ENCODE measurements at regions not wholly inside any gene's neighbourhood (a gene's known extent, or its start where the extent isn't known, plus 50 kb on each side); places are given as distances from the start of the nearest gene placed in this dataset.

DNA sequence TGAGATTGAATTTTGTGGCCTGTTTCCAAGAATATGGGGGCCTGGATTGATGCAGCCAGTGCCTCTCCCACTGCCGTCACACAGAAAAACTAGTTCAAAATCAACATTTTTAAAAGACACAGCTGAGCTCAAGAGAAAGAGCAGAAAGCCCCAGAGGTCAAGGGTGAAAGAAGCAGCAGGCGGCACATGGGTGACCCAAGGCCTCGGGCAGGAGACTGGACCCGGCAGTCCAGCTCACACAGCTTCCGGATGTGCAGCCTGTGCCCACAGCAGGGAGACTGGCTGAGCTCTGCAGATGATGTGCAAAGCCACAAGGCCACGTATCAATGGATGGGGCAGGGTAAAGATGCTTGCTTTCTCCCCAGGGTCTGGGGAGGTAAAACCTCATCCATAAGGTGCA, 50.4 kb upstream of the RNF32 start:
- H3K36me3 ChIP-seq (replicated peaks), result no peaks in the 10 kb centered on the region
- no peak for DNase-seq (ENCODE audit: low spot score in 2 of 2)
- in situ Hi-C loops (cut with MboI; ENCODE audit: low sequenced_read_pairs), result no loop called here
- no peaks in the 10 kb centered on the region for H3K4me1 ChIP-seq
- no peak overlapping the region for H3K4me3 ChIP-seq
- no peaks in the 10 kb centered on the region for H3K9me3 ChIP-seq
- H3K27me3 ChIP-seq (ENCODE audit: low read depth), result no peaks in the 10 kb centered on the region

- no peaks in the 10 kb centered on the region for H3K36me3 ChIP-seq (replicated peaks)
- H3K9me3 ChIP-seq, result no peaks in the 10 kb centered on the region
- H3K4me3 ChIP-seq, result no peak overlapping the region
- no peaks in the 10 kb centered on the region for H3K4me1 ChIP-seq
- in situ Hi-C loops (cut with MboI; ENCODE audit: low sequenced_read_pairs), result no loop called here
- no peaks in the 10 kb centered on the region for H3K27me3 ChIP-seq (ENCODE audit: low read depth)
- DNase-seq (ENCODE audit: low spot score in 2 of 2), result no peak
Observed at GRCh38 chr7:156589808-156590207, 50.8 kb upstream of the RNF32 start.

DNA sequence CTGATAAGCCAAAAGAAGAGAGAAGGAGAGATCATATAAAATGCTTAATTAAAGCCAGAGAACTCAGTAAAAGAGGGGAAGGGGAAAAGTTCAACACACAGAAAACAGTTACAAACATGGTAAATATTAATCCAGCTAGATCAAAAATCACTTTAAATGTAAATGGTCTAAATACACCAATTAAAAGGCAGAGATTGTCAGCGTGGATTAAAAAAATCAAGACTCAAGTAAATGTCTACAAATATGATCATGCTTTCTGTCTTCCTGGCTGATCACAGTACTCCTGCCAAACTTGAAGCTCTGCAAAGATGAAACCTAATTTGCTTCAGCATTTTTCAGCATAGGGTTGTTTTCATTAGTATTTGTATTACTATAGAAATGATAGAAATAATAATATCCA, 54.6 kb upstream of the RNF32 start:
- Histone ChIP-seq H3K9me3 (no peaks in the 10 kb centered on the region), H3K4me1 (no peaks in the 10 kb centered on the region), H3K36me3 (replicated peaks) (no peaks in the 10 kb centered on the region), H3K4me3 (no peak overlapping the region), H3K27me3 (ENCODE audit: low read depth) (no peaks in the 10 kb centered on the region)
- no peak for DNase-seq (ENCODE audit: low spot score in 2 of 2)
- in situ Hi-C loops (cut with MboI; ENCODE audit: low sequenced_read_pairs), result no loop called here

DNA sequence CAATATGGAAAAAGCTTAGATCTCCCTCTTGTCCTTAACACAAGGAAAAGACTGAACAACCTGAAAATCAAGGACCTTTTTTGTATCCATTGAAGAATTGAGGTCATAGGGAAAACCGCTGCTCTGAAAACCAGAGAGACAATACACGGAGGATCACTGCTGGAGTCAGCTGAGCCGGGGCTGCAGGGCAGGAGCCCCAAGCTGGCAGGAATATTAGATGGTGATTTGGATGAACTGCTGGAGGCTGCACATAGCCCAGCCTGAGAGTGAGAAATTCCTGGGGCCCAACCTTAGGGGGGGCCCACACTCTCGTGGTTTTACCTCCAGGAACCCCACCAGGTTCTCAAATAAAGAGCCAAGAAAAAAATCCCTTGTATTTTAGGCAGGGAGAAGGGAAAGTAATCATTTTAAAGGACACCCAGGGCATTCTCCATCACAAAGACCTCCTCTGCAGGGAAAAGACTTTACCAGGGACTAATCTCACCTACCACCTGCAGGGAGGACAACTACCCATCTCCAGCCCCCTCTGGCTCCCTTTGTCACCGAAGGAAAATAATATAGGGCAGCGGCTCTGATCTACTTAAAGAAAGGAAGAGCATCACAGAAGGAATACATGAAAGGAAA, 55.4 kb upstream of the RNF32 start:
- Histone ChIP-seq H3K36me3 (replicated peaks) (no peaks in the 10 kb centered on the region), H3K27me3 (ENCODE audit: low read depth) (no peaks in the 10 kb centered on the region), H3K4me1 (no peaks in the 10 kb centered on the region), H3K4me3 (no peak overlapping the region), H3K9me3 (no peaks in the 10 kb centered on the region)
- in situ Hi-C loops (cut with MboI; ENCODE audit: low sequenced_read_pairs), result no loop called here
- no peak for DNase-seq (ENCODE audit: low spot score in 2 of 2)

DNA sequence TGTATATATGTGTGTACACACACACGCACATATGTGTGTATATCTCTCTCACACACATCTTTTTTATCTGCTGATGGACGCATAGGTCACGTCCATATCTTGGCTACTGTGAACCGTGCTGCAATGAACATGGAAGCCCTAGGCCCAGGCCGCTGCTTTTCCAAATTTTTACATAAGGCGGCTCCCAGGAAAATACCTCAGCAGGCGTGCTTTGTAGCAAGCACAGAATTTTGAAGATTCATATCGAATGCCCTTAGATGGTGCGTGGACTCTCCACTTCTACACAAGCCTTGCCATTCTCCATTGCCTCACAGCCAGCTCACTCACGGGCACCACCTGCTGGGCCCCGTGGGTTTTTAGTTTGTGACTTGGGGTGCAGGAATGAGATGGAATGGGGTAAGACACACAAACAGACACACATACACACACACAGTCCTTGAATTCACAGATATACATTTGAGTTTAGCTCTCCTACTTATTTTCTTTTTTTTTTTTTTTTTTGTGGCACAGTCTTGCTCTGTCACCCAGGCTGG, 57.9 kb upstream of the RNF32 start:
- Histone ChIP-seq H3K4me1 (no peaks in the 10 kb centered on the region), H3K27me3 (ENCODE audit: low read depth) (no peaks in the 10 kb centered on the region), H3K4me3 (no peak overlapping the region), H3K9me3 (no peaks in the 10 kb centered on the region), H3K36me3 (replicated peaks) (no peaks in the 10 kb centered on the region)
- DNase-seq (ENCODE audit: low spot score in 2 of 2), result no peak
- in situ Hi-C loops (cut with MboI; ENCODE audit: low sequenced_read_pairs), result no loop called here

- DNase-seq (ENCODE audit: low spot score in 2 of 2), result no peak
- in situ Hi-C loops (cut with MboI; ENCODE audit: low sequenced_read_pairs), result no loop called here
- Histone ChIP-seq H3K27me3 (ENCODE audit: low read depth) (no peaks in the 10 kb centered on the region), H3K4me3 (no peak overlapping the region), H3K9me3 (no peaks in the 10 kb centered on the region), H3K36me3 (replicated peaks) (no peaks in the 10 kb centered on the region), H3K4me1 (no peaks in the 10 kb centered on the region)
Observed at GRCh38 chr7:156580036-156580435, 60.5 kb upstream of the RNF32 start.

GRCh38 chr7:156579566-156579965, 61.0 kb upstream of the RNF32 start:
- in situ Hi-C loops (cut with MboI; ENCODE audit: low sequenced_read_pairs), result no loop called here

DNA sequence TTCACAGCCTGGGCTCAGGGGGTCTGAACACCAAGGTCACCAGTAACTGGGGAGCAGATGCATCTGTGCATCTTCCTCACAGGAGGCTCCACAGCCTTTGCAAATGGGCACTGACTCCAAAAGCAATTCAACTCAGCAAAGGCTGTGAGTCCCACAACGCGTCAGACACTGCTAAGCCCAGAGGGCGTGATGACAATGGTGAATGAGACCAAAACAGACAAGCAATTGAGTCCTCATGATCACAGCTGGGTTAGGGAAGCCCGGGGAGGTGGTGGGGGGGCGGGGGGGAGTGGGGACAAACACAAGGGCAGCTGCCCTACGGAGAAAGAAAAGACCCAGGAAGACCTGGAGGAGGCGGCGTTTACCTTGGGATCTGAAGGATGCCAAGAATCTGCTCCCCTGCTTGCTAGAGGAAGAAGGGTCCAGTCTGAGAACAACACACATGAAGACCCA, 61.6 kb upstream of the RNF32 start:
- DNase-seq (ENCODE audit: low spot score in 2 of 2), result no peak
- Histone ChIP-seq H3K36me3 (replicated peaks) (no peaks in the 10 kb centered on the region), H3K9me3 (0 out of 2 replicates have a peak, but pooled peaks cover 2% of the 10 kb centered on the region), H3K4me3 (no peak overlapping the region), H3K27me3 (ENCODE audit: low read depth) (no peaks in the 10 kb centered on the region), H3K4me1 (no peaks in the 10 kb centered on the region)
- in situ Hi-C loops (cut with MboI; ENCODE audit: low sequenced_read_pairs), result no loop called here

More at GRCh38 chr7:156579566-156579965, 61.0 kb upstream of the RNF32 start:
- Histone ChIP-seq H3K4me3 (no peak overlapping the region), H3K27me3 (ENCODE audit: low read depth) (no peaks in the 10 kb centered on the region), H3K9me3 (no peaks in the 10 kb centered on the region), H3K36me3 (replicated peaks) (no peaks in the 10 kb centered on the region), H3K4me1 (no peaks in the 10 kb centered on the region)
- DNase-seq (ENCODE audit: low spot score in 2 of 2), result no peak

DNA sequence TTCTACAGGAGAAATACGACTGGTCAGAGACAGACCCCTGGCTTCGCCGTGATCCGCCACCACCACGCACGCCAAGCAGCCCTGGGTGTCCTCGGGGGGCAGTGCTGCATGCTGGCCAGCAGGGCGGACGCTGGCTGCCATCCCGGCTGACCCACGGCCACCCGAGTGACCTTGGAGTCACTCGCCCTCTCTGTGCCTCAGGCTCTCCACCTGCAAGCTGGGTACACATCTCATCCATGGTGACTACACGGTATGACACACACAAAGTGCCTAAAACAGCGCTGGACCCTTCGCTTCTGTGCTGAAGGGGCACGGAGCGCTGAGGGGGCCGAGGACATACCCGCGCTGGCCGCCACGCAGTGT, 62.0 kb upstream of the RNF32 start:
- H3K27me3 ChIP-seq (ENCODE audit: low read depth), result no peaks in the 10 kb centered on the region
- in situ Hi-C loops (cut with MboI; ENCODE audit: low sequenced_read_pairs), result no loop called here
- 0 out of 2 replicates have a peak, but pooled peaks cover 2% of the 10 kb centered on the region for H3K9me3 ChIP-seq
- H3K4me1 ChIP-seq, result no peaks in the 10 kb centered on the region
- no peaks in the 10 kb centered on the region for H3K36me3 ChIP-seq (replicated peaks)
- DNase-seq (ENCODE audit: low spot score in 2 of 2), result no peak
- no peak overlapping the region for H3K4me3 ChIP-seq

- no peaks in the 10 kb centered on the region for H3K27me3 ChIP-seq (ENCODE audit: low read depth)
- H3K9me3 ChIP-seq, result 0 out of 2 replicates have a peak, but pooled peaks cover 2% of the 10 kb centered on the region
- H3K4me1 ChIP-seq, result no peaks in the 10 kb centered on the region
- no peaks in the 10 kb centered on the region for H3K36me3 ChIP-seq (replicated peaks)
- DNase-seq (ENCODE audit: low spot score in 2 of 2), result no peak
- no peak overlapping the region for H3K4me3 ChIP-seq
- in situ Hi-C loops (cut with MboI; ENCODE audit: low sequenced_read_pairs), result no loop called here
Observed at GRCh38 chr7:156577645-156578577, 62.7 kb upstream of the RNF32 start.

DNA sequence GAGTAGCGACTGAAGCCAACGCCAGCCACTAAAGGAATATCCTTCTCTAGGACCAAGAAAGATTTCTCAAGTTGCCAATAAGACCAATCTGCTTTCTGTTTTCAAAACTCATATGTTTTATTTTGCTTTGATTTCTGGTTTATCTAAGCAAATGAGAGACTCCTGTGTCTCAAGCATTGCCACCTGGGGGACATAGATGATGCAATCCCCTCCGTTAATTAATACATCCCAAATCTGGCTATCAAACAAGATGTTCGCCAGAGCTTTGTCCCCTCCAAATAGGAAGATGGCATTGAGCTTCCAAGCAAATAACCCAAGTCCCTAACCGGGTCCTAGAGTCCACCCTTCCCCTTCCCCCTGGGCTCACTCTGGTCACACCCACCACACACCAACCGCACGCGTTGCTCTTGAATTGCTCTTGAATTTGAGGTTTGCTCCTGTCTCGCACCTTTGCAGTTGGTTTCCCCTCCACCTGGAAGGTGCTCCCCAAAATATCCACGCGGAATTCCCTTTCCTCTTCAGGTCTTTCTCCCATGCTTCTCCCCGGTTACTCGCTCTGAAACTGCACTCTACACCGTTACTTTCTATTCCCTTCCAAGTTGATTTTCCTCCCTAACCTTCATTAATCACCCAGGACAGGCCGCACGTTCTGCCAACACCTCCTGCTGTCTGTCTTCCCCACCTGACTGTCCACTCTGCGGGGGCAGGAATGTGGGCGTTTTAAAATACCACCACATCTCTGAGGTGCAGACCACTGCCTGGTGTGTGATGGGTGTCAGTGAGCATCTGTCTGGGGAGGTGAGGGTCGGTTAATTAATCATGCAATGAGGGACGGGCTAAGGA, 64.1 kb upstream of the RNF32 start:
- H3K4me1 ChIP-seq, result no peaks in the 10 kb centered on the region
- no peak for DNase-seq (ENCODE audit: low spot score in 2 of 2)
- H3K9me3 ChIP-seq, result 0 out of 2 replicates have a peak, but pooled peaks cover 2% of the 10 kb centered on the region
- no peaks in the 10 kb centered on the region for H3K36me3 ChIP-seq (replicated peaks)
- H3K4me3 ChIP-seq, result no peak overlapping the region
- no peaks in the 10 kb centered on the region for H3K27me3 ChIP-seq (ENCODE audit: low read depth)
- in situ Hi-C loops (cut with MboI; ENCODE audit: low sequenced_read_pairs), result no loop called here

DNA sequence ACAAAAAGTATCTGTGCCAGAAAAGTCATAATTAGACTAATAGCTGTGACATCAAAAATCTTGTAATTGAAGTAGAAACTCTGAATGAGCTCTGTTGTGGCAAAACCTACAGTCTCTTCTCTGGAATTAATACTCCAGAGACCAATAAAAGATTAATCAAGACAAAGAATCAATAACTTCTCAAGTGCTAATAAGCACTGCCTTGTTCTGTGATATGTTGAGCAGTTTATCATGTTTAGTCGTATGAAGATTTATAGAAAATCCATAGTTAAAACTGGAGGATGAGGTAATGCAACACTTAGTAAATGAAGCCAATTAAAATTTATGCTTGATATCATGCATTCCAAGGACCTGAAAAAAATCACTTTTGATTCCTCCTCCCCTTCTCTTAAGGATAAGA, 72.3 kb upstream of the RNF32 start:
- in situ Hi-C loops (cut with MboI; ENCODE audit: low sequenced_read_pairs), result no loop called here
- Histone ChIP-seq H3K36me3 (replicated peaks) (no peaks in the 10 kb centered on the region), H3K9me3 (0 out of 2 replicates have a peak, but pooled peaks cover 2% of the 10 kb centered on the region), H3K4me1 (no peaks in the 10 kb centered on the region), H3K4me3 (no peak overlapping the region), H3K27me3 (ENCODE audit: low read depth) (no peaks in the 10 kb centered on the region)
- no peak for DNase-seq (ENCODE audit: low spot score in 2 of 2)

GRCh38 chr7:156566812-156567549, 73.6 kb upstream of the RNF32 start:
- no peak overlapping the region for H3K4me3 ChIP-seq
- H3K36me3 ChIP-seq (replicated peaks), result no peaks in the 10 kb centered on the region
- no peak for DNase-seq (ENCODE audit: low spot score in 2 of 2)
- 0 out of 2 replicates have a peak, but pooled peaks cover 2% of the 10 kb centered on the region for H3K9me3 ChIP-seq
- no peaks in the 10 kb centered on the region for H3K27me3 ChIP-seq (ENCODE audit: low read depth)
- H3K4me1 ChIP-seq, result no peaks in the 10 kb centered on the region
- in situ Hi-C loops (cut with MboI; ENCODE audit: low sequenced_read_pairs), result no loop called here

Measured in HAP-1 (cell line).